ENCODE measurements at regions not wholly inside any gene's neighbourhood (a gene's known extent, or its start where the extent isn't known, plus 50 kb on each side); places are given as distances from the start of the nearest gene placed in this dataset.

DNA sequence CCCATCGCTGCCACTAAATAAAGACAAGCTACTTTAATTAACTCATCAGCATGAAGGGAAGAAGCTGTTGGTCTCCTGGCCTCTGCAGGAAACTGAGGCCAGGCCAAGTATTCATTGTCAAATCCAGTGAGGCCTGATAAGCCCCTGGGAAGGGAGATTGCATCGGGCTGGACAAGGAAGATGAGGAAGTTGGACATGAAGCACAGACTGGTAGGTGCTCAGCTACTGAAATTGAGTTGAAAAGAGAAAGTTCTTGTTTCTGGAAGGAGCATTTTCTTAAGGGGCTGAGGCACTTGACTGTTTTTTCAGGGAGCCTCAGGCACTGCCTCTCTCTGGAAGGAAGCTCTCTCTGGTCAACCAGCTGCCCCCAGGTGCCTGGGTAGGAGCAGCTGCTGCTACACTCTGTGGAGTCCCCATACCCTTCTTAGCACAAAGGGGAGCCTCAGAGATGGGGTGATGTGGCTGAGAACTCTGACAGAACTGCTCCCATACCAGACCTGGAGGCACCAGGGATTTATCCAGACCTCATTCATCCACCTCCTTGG, 90.3 kb upstream of the IKZF1 start:
- DNase-seq (no peak), ATAC-seq (no peak)
- no peak overlapping the region for H3K4me3 ChIP-seq

DNA sequence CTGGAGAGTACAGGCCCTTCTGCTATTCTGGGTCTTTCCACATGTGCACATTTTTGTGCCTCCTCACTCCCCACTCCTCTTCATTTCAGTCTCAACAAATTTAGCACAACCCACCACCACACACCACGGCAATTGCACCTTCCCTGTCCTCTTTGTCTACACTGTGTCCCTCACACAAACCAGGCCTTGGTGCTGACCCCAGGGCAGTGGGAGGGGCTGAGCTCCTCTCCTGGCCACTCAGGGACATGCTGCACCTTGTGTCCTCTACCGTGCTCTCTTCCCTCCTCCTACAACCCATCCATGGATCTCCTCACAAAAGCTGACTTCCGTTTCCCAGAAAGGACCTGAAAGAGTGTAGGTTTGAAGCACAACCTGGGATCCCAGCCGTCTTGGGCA, 90.9 kb upstream of the IKZF1 start:
- H3K27me3 ChIP-seq (ENCODE audit: insufficient read depth in 3 of 3, low read length in 2 of 3): no peaks in the 10 kb centered on the region
- H3K9me3 ChIP-seq: no peaks in the 10 kb centered on the region
- intact Hi-C loops (cut with DNase I): no loop called here
- TF ChIP-seq, protein P1, sequence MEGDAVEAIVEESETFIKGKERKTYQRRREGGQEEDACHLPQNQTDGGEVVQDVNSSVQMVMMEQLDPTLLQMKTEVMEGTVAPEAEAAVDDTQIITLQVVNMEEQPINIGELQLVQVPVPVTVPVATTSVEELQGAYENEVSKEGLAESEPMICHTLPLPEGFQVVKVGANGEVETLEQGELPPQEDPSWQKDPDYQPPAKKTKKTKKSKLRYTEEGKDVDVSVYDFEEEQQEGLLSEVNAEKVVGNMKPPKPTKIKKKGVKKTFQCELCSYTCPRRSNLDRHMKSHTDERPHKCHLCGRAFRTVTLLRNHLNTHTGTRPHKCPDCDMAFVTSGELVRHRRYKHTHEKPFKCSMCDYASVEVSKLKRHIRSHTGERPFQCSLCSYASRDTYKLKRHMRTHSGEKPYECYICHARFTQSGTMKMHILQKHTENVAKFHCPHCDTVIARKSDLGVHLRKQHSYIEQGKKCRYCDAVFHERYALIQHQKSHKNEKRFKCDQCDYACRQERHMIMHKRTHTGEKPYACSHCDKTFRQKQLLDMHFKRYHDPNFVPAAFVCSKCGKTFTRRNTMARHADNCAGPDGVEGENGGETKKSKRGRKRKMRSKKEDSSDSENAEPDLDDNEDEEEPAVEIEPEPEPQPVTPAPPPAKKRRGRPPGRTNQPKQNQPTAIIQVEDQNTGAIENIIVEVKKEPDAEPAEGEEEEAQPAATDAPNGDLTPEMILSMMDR (IDR thresholded peaks at IDR 0.05): no peak
- no peaks in the 10 kb centered on the region for H3K4me1 ChIP-seq
- no peak for ATAC-seq
- DNase-seq: no peak
- no peak overlapping the region for H3K4me3 ChIP-seq
- WGBS, 3 donors: 71 to 84% (median 79%) methylated on average over 4 of the region's 4 CpGs
- no peaks in the 10 kb centered on the region for H3K36me3 ChIP-seq (ENCODE audit: insufficient read depth in 1 of 2, low read depth in 1 of 2)
- H3K27ac ChIP-seq: no peak overlapping the region

More for the DNA sequence above, 90.3 kb upstream of the IKZF1 start:
- no peaks in the 10 kb centered on the region for H3K27me3 ChIP-seq (ENCODE audit: insufficient read depth in 3 of 3, low read length in 2 of 3)
- no peak overlapping the region for H3K27ac ChIP-seq
- H3K9me3 ChIP-seq: no peaks in the 10 kb centered on the region
- TF ChIP-seq, protein P1 (IDR thresholded peaks at IDR 0.05): no peak
- no peaks in the 10 kb centered on the region for H3K36me3 ChIP-seq (ENCODE audit: insufficient read depth in 1 of 2, low read depth in 1 of 2)
- intact Hi-C loops (cut with DNase I): no loop called here
- no peaks in the 10 kb centered on the region for H3K4me1 ChIP-seq
- 73 to 77% (median 75%) methylated on average over 2 of the region's 2 CpGs for WGBS, 3 donors

DNA sequence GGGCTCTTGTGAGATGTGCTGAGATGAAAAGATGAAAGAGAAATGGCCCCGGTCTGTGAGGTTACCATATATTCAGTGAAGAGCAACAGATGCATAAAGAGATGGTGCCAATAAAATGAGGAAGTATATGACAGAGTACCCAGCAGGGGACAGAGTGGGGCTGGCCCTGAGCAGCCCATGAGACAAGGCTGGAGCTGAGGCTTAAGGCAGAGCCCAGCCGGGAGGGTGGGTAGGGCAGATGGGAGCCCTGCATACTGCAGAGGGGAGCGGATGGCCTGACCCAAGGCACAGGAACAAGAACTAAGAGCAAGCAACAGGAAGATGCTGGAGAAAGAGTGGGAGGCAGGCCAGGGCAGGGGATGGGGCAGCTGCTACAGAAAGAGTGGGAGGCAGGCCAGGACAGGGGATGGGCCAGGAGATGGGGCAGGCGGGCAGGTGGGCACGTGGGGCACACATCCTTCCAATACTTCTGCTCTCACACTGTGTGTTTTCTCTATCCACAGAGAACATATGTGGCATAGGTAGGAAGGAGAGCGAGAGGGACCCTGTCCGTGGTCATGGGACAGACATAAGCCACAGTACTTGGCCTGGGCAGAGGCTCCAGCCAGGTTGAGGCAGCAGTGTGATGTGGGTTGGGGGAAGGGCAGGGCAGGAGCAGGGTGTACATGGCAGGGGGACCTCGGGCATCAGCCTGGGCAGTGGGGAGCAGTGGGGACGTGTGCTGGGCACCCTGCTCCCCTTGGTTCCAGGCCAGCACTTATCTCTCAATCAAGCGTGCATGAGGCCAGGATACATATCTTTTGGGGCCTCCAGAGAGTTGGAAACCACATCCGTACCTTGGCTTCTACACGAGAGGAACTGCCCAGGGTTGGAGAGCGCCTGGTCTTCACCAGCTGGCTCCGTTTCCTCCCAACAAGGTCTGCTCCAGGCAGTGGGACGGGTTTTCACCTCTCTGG, 91.6 kb upstream of the IKZF1 start:
- no peak for ATAC-seq
- H3K9me3 ChIP-seq: no peaks in the 10 kb centered on the region
- H3K27ac ChIP-seq: no peak overlapping the region
- no peaks in the 10 kb centered on the region for H3K4me1 ChIP-seq
- TF ChIP-seq, protein P1 (IDR thresholded peaks at IDR 0.05): no peak
- no peaks in the 10 kb centered on the region for H3K27me3 ChIP-seq (ENCODE audit: insufficient read depth in 3 of 3, low read length in 2 of 3)
- no peak for DNase-seq
- H3K36me3 ChIP-seq (ENCODE audit: insufficient read depth in 1 of 2, low read depth in 1 of 2): no peaks in the 10 kb centered on the region
- 70 to 76% (median 70%) methylated on average over 14 to 15 of the region's 15 CpGs for WGBS, 3 donors
- intact Hi-C loops (cut with DNase I): no loop called here
- H3K4me3 ChIP-seq: no peak overlapping the region

DNA sequence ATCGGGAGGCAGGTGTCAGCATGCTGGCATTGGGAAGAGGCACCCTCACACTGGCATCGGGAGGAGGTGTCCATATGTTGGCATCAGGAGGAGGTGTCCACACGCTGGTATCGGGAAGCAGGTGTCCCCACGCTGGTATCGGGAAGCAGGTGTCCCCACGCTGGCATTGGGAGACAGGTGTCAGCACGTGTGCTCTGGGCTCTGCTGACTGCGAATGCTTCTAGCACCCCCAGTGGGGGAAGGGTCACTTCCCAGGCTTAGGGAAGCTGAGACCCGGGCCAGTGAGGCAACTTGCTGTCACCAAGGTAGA, 92.5 kb upstream of the IKZF1 start:
- TF ChIP-seq, protein P1 (IDR thresholded peaks at IDR 0.05): no peak

More for the DNA sequence above, 92.5 kb upstream of the IKZF1 start:
- 65 to 72% (median 66%) methylated on average over 10 of the region's 10 CpGs for WGBS, 3 donors
- Histone ChIP-seq H3K9me3 (no peaks in the 10 kb centered on the region), H3K4me1 (no peaks in the 10 kb centered on the region), H3K4me3 (no peak overlapping the region), H3K27me3 (ENCODE audit: insufficient read depth in 3 of 3, low read length in 2 of 3) (no peaks in the 10 kb centered on the region), H3K27ac (no peak overlapping the region), H3K36me3 (ENCODE audit: insufficient read depth in 1 of 2, low read depth in 1 of 2) (no peaks in the 10 kb centered on the region)
- intact Hi-C loops (cut with DNase I): no loop called here
- no peak for ATAC-seq
- DNase-seq: no peak
